ENCODE measurements at regions not wholly inside any gene's neighbourhood (a gene's known extent, or its start where the extent isn't known, plus 50 kb on each side); places are given as distances from the start of the nearest gene placed in this dataset.
"Not testable (repeated sequence)": the region's sequence is repeated elsewhere in the genome, so short reads cannot be mapped to it uniquely, and the experiment has no call there.

DNA sequence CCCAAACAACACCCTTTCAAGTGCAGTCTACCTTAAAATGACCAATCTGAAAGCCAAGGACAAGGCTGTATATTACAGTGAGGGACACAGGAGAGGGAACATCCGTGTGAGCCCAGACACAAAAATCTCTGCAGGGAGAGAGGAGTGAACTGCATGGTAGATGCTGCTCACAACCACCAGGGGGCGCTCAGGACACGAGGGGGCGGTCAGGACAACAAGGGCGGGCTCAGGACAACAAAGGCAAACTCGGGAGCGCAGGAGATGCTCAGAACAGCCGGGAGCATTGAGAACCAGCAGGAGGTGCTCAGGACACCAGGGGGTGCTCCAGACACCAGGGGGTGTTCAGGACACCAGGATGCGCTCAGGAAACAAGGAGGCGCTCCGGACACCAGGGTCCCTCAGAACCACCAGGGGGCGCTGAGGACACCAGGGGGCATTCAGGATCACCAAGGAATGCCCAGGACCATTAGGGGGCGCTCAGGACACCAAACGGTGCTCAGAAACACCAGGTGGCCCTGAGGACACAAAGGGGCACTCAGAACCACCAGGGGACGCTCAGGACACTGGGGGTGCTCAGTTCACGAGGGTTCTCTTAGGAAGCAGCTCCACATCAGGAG is 357.0 kb downstream of the TP53TG3F start:
- TF ChIP-seq, protein P1, sequence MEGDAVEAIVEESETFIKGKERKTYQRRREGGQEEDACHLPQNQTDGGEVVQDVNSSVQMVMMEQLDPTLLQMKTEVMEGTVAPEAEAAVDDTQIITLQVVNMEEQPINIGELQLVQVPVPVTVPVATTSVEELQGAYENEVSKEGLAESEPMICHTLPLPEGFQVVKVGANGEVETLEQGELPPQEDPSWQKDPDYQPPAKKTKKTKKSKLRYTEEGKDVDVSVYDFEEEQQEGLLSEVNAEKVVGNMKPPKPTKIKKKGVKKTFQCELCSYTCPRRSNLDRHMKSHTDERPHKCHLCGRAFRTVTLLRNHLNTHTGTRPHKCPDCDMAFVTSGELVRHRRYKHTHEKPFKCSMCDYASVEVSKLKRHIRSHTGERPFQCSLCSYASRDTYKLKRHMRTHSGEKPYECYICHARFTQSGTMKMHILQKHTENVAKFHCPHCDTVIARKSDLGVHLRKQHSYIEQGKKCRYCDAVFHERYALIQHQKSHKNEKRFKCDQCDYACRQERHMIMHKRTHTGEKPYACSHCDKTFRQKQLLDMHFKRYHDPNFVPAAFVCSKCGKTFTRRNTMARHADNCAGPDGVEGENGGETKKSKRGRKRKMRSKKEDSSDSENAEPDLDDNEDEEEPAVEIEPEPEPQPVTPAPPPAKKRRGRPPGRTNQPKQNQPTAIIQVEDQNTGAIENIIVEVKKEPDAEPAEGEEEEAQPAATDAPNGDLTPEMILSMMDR (IDR thresholded peaks at IDR 0.05) = not testable (repeated sequence)
- TF ChIP-seq EP300, POLR2AphosphoS5 (IDR thresholded peaks at IDR 0.05): not testable (repeated sequence)
